Activated naive CD8-positive, alpha-beta T cell treated with anti-CD3 and anti-CD28 coated beads, Interleukin-2, amount 50 U/mL, for 24 hours (primary cell): ENCODE measurements at regions not wholly inside any gene's neighbourhood (a gene's known extent, or its start where the extent isn't known, plus 50 kb on each side); places are given as distances from the start of the nearest gene placed in this dataset.

ENCODE experiments used
- ATAC-seq: fragments of 150-1000 bp; cut with Tn5 transposase; one replicate; pipeline ENCODE4 v1.10.0; 2021
- DNase-seq: peaks from one replicate; pipeline ENCODE4 v3.0.0; 2021
- H3K27ac Mint-ChIP-seq: one replicate; pipeline ENCODE4 v1.8.0; 2021; ENCODE audit warnings: mild to moderate bottlenecking, mixed read lengths
- H3K27me3 Mint-ChIP-seq: one replicate; pipeline ENCODE4 v1.8.0; 2021; ENCODE audit warnings: mixed read lengths
- H3K36me3 Mint-ChIP-seq: one replicate; pipeline ENCODE4 v1.8.0; 2021; ENCODE audit warnings: low read depth, mixed read lengths
- H3K4me1 Mint-ChIP-seq: one replicate; pipeline ENCODE4 v1.8.0; 2021; ENCODE audit warnings: mixed read lengths
- H3K4me3 Mint-ChIP-seq: one replicate; pipeline ENCODE4 v1.8.0; 2021; ENCODE audit warnings: mild to moderate bottlenecking, moderate library complexity, mixed read lengths
- H3K9me3 Mint-ChIP-seq: one replicate; pipeline ENCODE4 v1.8.0; 2021; ENCODE audit warnings: mixed read lengths

- Mint-ChIP-seq H3K36me3 (no peaks in the 10 kb centered on the region), H3K4me3 (no peak overlapping the region), H3K27ac (no peak overlapping the region), H3K27me3 (no peaks in the 10 kb centered on the region), H3K9me3 (peaks cover 4% of the 10 kb centered on the region), H3K4me1 (no peaks in the 10 kb centered on the region)
- ATAC-seq (no peak), DNase-seq (no peak)
Measured at GRCh38 chr1:56220021-56220420, 359.3 kb downstream of the PLPP3 start.

GRCh38 chr1:56218023-56218422 lies 361.3 kb downstream of the PLPP3 start:
- H3K4me3 Mint-ChIP-seq, result no peak overlapping the region
- no peaks in the 10 kb centered on the region for H3K36me3 Mint-ChIP-seq
- H3K9me3 Mint-ChIP-seq, result peaks cover 2% of the 10 kb centered on the region
- ATAC-seq, result no peak
- no peaks in the 10 kb centered on the region for H3K27me3 Mint-ChIP-seq
- no peak overlapping the region for H3K27ac Mint-ChIP-seq
- no peak for DNase-seq
- H3K4me1 Mint-ChIP-seq, result no peaks in the 10 kb centered on the region

GRCh38 chr1:56216218-56216617 lies 363.1 kb downstream of the PLPP3 start:
- no peaks in the 10 kb centered on the region for H3K36me3 Mint-ChIP-seq
- no peak overlapping the region for H3K4me3 Mint-ChIP-seq
- no peak overlapping the region for H3K27ac Mint-ChIP-seq
- DNase-seq (no peak), ATAC-seq (no peak)
- H3K27me3 Mint-ChIP-seq, result no peaks in the 10 kb centered on the region
- H3K9me3 Mint-ChIP-seq, result no peaks in the 10 kb centered on the region
- no peaks in the 10 kb centered on the region for H3K4me1 Mint-ChIP-seq

- ATAC-seq (no peak), DNase-seq (no peak)
- Mint-ChIP-seq H3K27me3 (no peaks in the 10 kb centered on the region), H3K36me3 (no peaks in the 10 kb centered on the region), H3K27ac (no peak overlapping the region), H3K9me3 (no peaks in the 10 kb centered on the region), H3K4me1 (no peaks in the 10 kb centered on the region), H3K4me3 (no peak overlapping the region)
Measured at GRCh38 chr1:56215771-56216170, 363.6 kb downstream of the PLPP3 start.

- Mint-ChIP-seq H3K4me3 (no peak overlapping the region), H3K9me3 (no peaks in the 10 kb centered on the region), H3K36me3 (no peaks in the 10 kb centered on the region), H3K27me3 (no peaks in the 10 kb centered on the region), H3K4me1 (no peaks in the 10 kb centered on the region), H3K27ac (no peak overlapping the region)
- no peak for ATAC-seq
- no peak for DNase-seq
Measured at GRCh38 chr1:56215086-56215485, 364.3 kb downstream of the PLPP3 start.

GRCh38 chr1:56213068-56213467 lies 366.3 kb downstream of the PLPP3 start:
- H3K27ac Mint-ChIP-seq, result no peak overlapping the region
- no peaks in the 10 kb centered on the region for H3K4me1 Mint-ChIP-seq
- no peaks in the 10 kb centered on the region for H3K36me3 Mint-ChIP-seq
- ATAC-seq (no peak), DNase-seq (no peak)
- no peak overlapping the region for H3K4me3 Mint-ChIP-seq
- H3K27me3 Mint-ChIP-seq, result no peaks in the 10 kb centered on the region
- no peaks in the 10 kb centered on the region for H3K9me3 Mint-ChIP-seq

- no peaks in the 10 kb centered on the region for H3K4me1 Mint-ChIP-seq
- no peaks in the 10 kb centered on the region for H3K9me3 Mint-ChIP-seq
- no peak overlapping the region for H3K27ac Mint-ChIP-seq
- DNase-seq (no peak), ATAC-seq (no peak)
- no peaks in the 10 kb centered on the region for H3K36me3 Mint-ChIP-seq
- no peaks in the 10 kb centered on the region for H3K27me3 Mint-ChIP-seq
- H3K4me3 Mint-ChIP-seq, result no peak overlapping the region
Measured at GRCh38 chr1:56212143-56212542, 367.2 kb downstream of the PLPP3 start.

- Mint-ChIP-seq H3K9me3 (no peaks in the 10 kb centered on the region), H3K4me3 (no peak overlapping the region), H3K36me3 (no peaks in the 10 kb centered on the region), H3K27ac (no peak overlapping the region), H3K27me3 (no peaks in the 10 kb centered on the region), H3K4me1 (no peaks in the 10 kb centered on the region)
- no peak for DNase-seq
- ATAC-seq, result no peak
Measured at GRCh38 chr1:56206391-56206790, 373.0 kb downstream of the PLPP3 start.

GRCh38 chr1:56204206-56204605 lies 375.2 kb downstream of the PLPP3 start:
- Mint-ChIP-seq H3K4me1 (no peaks in the 10 kb centered on the region), H3K27me3 (no peaks in the 10 kb centered on the region), H3K27ac (no peak overlapping the region), H3K9me3 (no peaks in the 10 kb centered on the region), H3K4me3 (no peak overlapping the region), H3K36me3 (no peaks in the 10 kb centered on the region)
- no peak for DNase-seq
- ATAC-seq, result no peak

GRCh38 chr1:56202796-56203492 lies 376.4 kb downstream of the PLPP3 start:
- Mint-ChIP-seq H3K27me3 (no peaks in the 10 kb centered on the region), H3K4me1 (no peaks in the 10 kb centered on the region), H3K9me3 (no peaks in the 10 kb centered on the region), H3K4me3 (no peak overlapping the region), H3K36me3 (no peaks in the 10 kb centered on the region), H3K27ac (no peak overlapping the region)
- ATAC-seq (no peak), DNase-seq (no peak)

GRCh38 chr1:56202186-56202585 lies 377.2 kb downstream of the PLPP3 start:
- DNase-seq (no peak), ATAC-seq (no peak)
- H3K4me3 Mint-ChIP-seq, result no peak overlapping the region
- no peaks in the 10 kb centered on the region for H3K9me3 Mint-ChIP-seq
- no peaks in the 10 kb centered on the region for H3K36me3 Mint-ChIP-seq
- no peak overlapping the region for H3K27ac Mint-ChIP-seq
- H3K4me1 Mint-ChIP-seq, result no peaks in the 10 kb centered on the region
- peaks cover 3% of the 10 kb centered on the region for H3K27me3 Mint-ChIP-seq

GRCh38 chr1:56200896-56201295 lies 378.5 kb downstream of the PLPP3 start:
- no peaks in the 10 kb centered on the region for H3K4me1 Mint-ChIP-seq
- ATAC-seq (no peak), DNase-seq (no peak)
- H3K36me3 Mint-ChIP-seq, result no peaks in the 10 kb centered on the region
- H3K9me3 Mint-ChIP-seq, result no peaks in the 10 kb centered on the region
- H3K27me3 Mint-ChIP-seq, result peaks cover 3% of the 10 kb centered on the region
- no peak overlapping the region for H3K27ac Mint-ChIP-seq
- H3K4me3 Mint-ChIP-seq, result no peak overlapping the region

- no peak for ATAC-seq
Measured at GRCh38 chr1:56200442-56200841, 378.9 kb downstream of the PLPP3 start.

GRCh38 chr1:56199956-56200355 lies 379.4 kb downstream of the PLPP3 start:
- DNase-seq (no peak), ATAC-seq (no peak)
- H3K36me3 Mint-ChIP-seq, result no peaks in the 10 kb centered on the region
- H3K27me3 Mint-ChIP-seq, result peaks cover 3% of the 10 kb centered on the region
- no peaks in the 10 kb centered on the region for H3K9me3 Mint-ChIP-seq
- H3K4me1 Mint-ChIP-seq, result no peaks in the 10 kb centered on the region
- H3K27ac Mint-ChIP-seq, result no peak overlapping the region
- no peak overlapping the region for H3K4me3 Mint-ChIP-seq

More at GRCh38 chr1:56200442-56200841, 378.9 kb downstream of the PLPP3 start:
- Mint-ChIP-seq H3K27ac (no peak overlapping the region), H3K4me3 (no peak overlapping the region), H3K27me3 (peaks cover 3% of the 10 kb centered on the region), H3K4me1 (no peaks in the 10 kb centered on the region), H3K9me3 (no peaks in the 10 kb centered on the region), H3K36me3 (no peaks in the 10 kb centered on the region)
- no peak for DNase-seq

GRCh38 chr1:56199061-56199460 lies 380.3 kb downstream of the PLPP3 start:
- Mint-ChIP-seq H3K27ac (no peak overlapping the region), H3K4me1 (no peaks in the 10 kb centered on the region), H3K4me3 (no peak overlapping the region), H3K36me3 (no peaks in the 10 kb centered on the region), H3K9me3 (no peaks in the 10 kb centered on the region), H3K27me3 (peaks cover 3% of the 10 kb centered on the region)
- no peak for DNase-seq
- ATAC-seq, result no peak

GRCh38 chr1:56197946-56198345 lies 381.4 kb downstream of the PLPP3 start:
- H3K9me3 Mint-ChIP-seq, result no peaks in the 10 kb centered on the region
- H3K4me3 Mint-ChIP-seq, result no peak overlapping the region
- H3K27me3 Mint-ChIP-seq, result peaks cover 3% of the 10 kb centered on the region
- no peaks in the 10 kb centered on the region for H3K36me3 Mint-ChIP-seq
- no peak for DNase-seq
- no peaks in the 10 kb centered on the region for H3K4me1 Mint-ChIP-seq
- no peak for ATAC-seq
- H3K27ac Mint-ChIP-seq, result no peak overlapping the region
